ENCODE measurements at regions not wholly inside any gene's neighbourhood (a gene's known extent, or its start where the extent isn't known, plus 50 kb on each side); places are given as distances from the start of the nearest gene placed in this dataset.

GRCh38 chr1:83100133-83100532 lies 898.8 kb downstream of the TTLL7 start:
- Histone ChIP-seq H3K4me3 (no peak overlapping the region), H3K4me1 (no peaks in the 10 kb centered on the region), H3K9me3 (replicated peaks) (peaks cover 4% of the 10 kb centered on the region), H3K27ac (replicated peaks) (no peak overlapping the region), H3K36me3 (no peaks in the 10 kb centered on the region), H3K27me3 (ENCODE audit: low read depth) (no peaks in the 10 kb centered on the region)
- intact Hi-C loops (cut with micrococcal nuclease): no loop called here
- no peak for TF ChIP-seq CTCF (IDR thresholded peaks at IDR 0.05; ENCODE audit: borderline replicate concordance)
- DNase-seq: no peak

- Histone ChIP-seq H3K27ac (replicated peaks) (no peak overlapping the region), H3K4me3 (no peak overlapping the region)
- TF ChIP-seq CTCF (IDR thresholded peaks at IDR 0.05; ENCODE audit: borderline replicate concordance): no peak
Observed at GRCh38 chr1:83098791-83099190, 900.1 kb downstream of the TTLL7 start.

GRCh38 chr1:83098131-83098530 lies 900.8 kb downstream of the TTLL7 start:
- intact Hi-C loops (cut with micrococcal nuclease): no loop called here
- Histone ChIP-seq H3K36me3 (no peaks in the 10 kb centered on the region), H3K27ac (replicated peaks) (no peak overlapping the region), H3K9me3 (replicated peaks) (peaks cover 4% of the 10 kb centered on the region), H3K4me3 (no peak overlapping the region), H3K4me1 (no peaks in the 10 kb centered on the region), H3K27me3 (ENCODE audit: low read depth) (no peaks in the 10 kb centered on the region)
- TF ChIP-seq CTCF (IDR thresholded peaks at IDR 0.05; ENCODE audit: borderline replicate concordance): no peak
- DNase-seq: no peak

More at GRCh38 chr1:83098791-83099190, 900.1 kb downstream of the TTLL7 start:
- intact Hi-C loops (cut with micrococcal nuclease): no loop called here
- Histone ChIP-seq H3K36me3 (no peaks in the 10 kb centered on the region), H3K4me1 (no peaks in the 10 kb centered on the region), H3K27me3 (ENCODE audit: low read depth) (no peaks in the 10 kb centered on the region), H3K9me3 (replicated peaks) (peaks cover 4% of the 10 kb centered on the region)
- DNase-seq: no peak

GRCh38 chr1:83097715-83098114 lies 901.2 kb downstream of the TTLL7 start:
- TF ChIP-seq CTCF (IDR thresholded peaks at IDR 0.05; ENCODE audit: borderline replicate concordance): no peak
- Histone ChIP-seq H3K27me3 (ENCODE audit: low read depth) (no peaks in the 10 kb centered on the region), H3K4me1 (no peaks in the 10 kb centered on the region), H3K36me3 (no peaks in the 10 kb centered on the region), H3K4me3 (no peak overlapping the region), H3K9me3 (replicated peaks) (peaks cover 4% of the 10 kb centered on the region), H3K27ac (replicated peaks) (no peak overlapping the region)
- DNase-seq: no peak
- intact Hi-C loops (cut with micrococcal nuclease): no loop called here

- Histone ChIP-seq H3K4me3 (no peak overlapping the region), H3K36me3 (no peaks in the 10 kb centered on the region), H3K4me1 (no peaks in the 10 kb centered on the region), H3K27me3 (ENCODE audit: low read depth) (no peaks in the 10 kb centered on the region), H3K9me3 (replicated peaks) (peaks cover 4% of the 10 kb centered on the region), H3K27ac (replicated peaks) (no peak overlapping the region)
- TF ChIP-seq CTCF (IDR thresholded peaks at IDR 0.05; ENCODE audit: borderline replicate concordance): no peak
- intact Hi-C loops (cut with micrococcal nuclease): no loop called here
- no peak for DNase-seq
Observed at GRCh38 chr1:83095570-83095969, 903.4 kb downstream of the TTLL7 start.

GRCh38 chr1:83090195-83090594 lies 908.7 kb downstream of the TTLL7 start:
- H3K27me3 ChIP-seq (ENCODE audit: low read depth): no peaks in the 10 kb centered on the region
- H3K9me3 ChIP-seq (replicated peaks): no peaks in the 10 kb centered on the region
- intact Hi-C loops (cut with micrococcal nuclease): no loop called here
- H3K4me3 ChIP-seq: no peak overlapping the region
- no peak for DNase-seq
- no peaks in the 10 kb centered on the region for H3K4me1 ChIP-seq
- TF ChIP-seq CTCF (IDR thresholded peaks at IDR 0.05; ENCODE audit: borderline replicate concordance): no peak
- no peaks in the 10 kb centered on the region for H3K36me3 ChIP-seq
- no peak overlapping the region for H3K27ac ChIP-seq (replicated peaks)

All from left ventricle myocardium inferior (tissue), 1 donor.